ENCODE measurements at regions not wholly inside any gene's neighbourhood (a gene's known extent, or its start where the extent isn't known, plus 50 kb on each side); places are given as distances from the start of the nearest gene placed in this dataset.

DNA sequence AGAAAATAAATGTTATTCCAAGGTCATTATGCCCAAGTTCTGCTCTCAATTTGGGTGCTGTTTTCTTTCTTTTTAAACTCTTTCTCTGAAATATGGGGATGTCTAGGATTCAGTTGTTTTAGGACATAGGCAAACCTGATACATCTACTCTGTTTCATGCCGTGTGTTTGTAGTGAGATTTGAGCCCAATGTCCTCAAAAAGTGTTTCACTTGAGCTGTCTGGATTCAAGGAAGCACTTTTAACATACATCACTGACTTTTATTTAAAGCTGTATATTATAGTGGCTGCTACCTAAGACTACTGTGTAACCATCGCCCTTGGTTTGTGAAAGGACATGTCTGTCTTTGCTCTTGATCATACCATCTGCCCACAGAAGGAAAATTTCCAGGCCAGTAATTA, 709.3 kb upstream of the STXBP6 start:
- Histone ChIP-seq H3K4me3 (no peak overlapping the region), H3K4me1 (no peaks in the 10 kb centered on the region), H3K27ac (no peak overlapping the region), H3K36me3 (no peaks in the 10 kb centered on the region), H3K9me3 (no peaks in the 10 kb centered on the region), H3K27me3 (no peaks in the 10 kb centered on the region)
- no peak for TF ChIP-seq POLR2A (IDR thresholded peaks at IDR 0.05)
- TF ChIP-seq, protein P1, sequence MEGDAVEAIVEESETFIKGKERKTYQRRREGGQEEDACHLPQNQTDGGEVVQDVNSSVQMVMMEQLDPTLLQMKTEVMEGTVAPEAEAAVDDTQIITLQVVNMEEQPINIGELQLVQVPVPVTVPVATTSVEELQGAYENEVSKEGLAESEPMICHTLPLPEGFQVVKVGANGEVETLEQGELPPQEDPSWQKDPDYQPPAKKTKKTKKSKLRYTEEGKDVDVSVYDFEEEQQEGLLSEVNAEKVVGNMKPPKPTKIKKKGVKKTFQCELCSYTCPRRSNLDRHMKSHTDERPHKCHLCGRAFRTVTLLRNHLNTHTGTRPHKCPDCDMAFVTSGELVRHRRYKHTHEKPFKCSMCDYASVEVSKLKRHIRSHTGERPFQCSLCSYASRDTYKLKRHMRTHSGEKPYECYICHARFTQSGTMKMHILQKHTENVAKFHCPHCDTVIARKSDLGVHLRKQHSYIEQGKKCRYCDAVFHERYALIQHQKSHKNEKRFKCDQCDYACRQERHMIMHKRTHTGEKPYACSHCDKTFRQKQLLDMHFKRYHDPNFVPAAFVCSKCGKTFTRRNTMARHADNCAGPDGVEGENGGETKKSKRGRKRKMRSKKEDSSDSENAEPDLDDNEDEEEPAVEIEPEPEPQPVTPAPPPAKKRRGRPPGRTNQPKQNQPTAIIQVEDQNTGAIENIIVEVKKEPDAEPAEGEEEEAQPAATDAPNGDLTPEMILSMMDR (IDR thresholded peaks at IDR 0.05) = no peak
- intact Hi-C loops (cut with DNase I) = no loop called here
- ATAC-seq = no peak
- no peak for DNase-seq
- WGBS, 4 donors = 58 to 68% (median 61%) methylated on average over 2 of the region's 2 CpGs

GRCh38 chr14:25757364-25757763, 707.4 kb upstream of the STXBP6 start:
- H3K9me3 ChIP-seq = no peaks in the 10 kb centered on the region
- no peaks in the 10 kb centered on the region for H3K27me3 ChIP-seq
- DNase-seq (no peak), ATAC-seq (no peak)
- TF ChIP-seq, protein P1 (IDR thresholded peaks at IDR 0.05) = no peak
- TF ChIP-seq POLR2A (IDR thresholded peaks at IDR 0.05) = no peak
- no peak overlapping the region for H3K4me3 ChIP-seq
- no peaks in the 10 kb centered on the region for H3K36me3 ChIP-seq
- H3K4me1 ChIP-seq = no peaks in the 10 kb centered on the region
- WGBS, 4 donors = 61 to 70% (median 65%) methylated on average over 3 of the region's 3 CpGs
- no peak overlapping the region for H3K27ac ChIP-seq
- intact Hi-C loops (cut with DNase I) = no loop called here

DNA sequence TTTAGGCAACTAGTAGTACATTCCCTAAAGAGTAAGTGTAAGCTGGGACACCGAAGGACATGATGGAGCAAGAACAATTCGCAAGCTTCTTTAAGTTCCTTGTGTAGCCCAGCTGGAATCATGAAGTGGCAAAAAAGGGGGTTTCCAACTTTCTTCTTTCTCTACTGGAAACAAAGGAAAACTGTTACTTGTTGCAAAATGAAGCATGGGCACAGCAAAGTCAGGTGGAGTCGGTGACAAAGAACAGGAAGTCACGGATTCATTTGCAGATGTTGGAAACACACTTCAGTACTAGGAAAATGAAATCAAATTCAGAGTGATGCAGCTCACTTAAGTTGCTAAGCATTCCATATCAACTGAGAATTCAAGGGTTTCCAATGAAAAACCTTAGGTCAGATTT, 706.9 kb upstream of the STXBP6 start:
- Histone ChIP-seq H3K27ac (no peak overlapping the region), H3K4me3 (no peak overlapping the region), H3K4me1 (no peaks in the 10 kb centered on the region), H3K36me3 (no peaks in the 10 kb centered on the region), H3K9me3 (no peaks in the 10 kb centered on the region), H3K27me3 (no peaks in the 10 kb centered on the region)
- WGBS, 4 donors = 68 to 76% (median 70%) methylated on average over 4 of the region's 4 CpGs
- DNase-seq (no peak), ATAC-seq (no peak)
- TF ChIP-seq, protein P1 (IDR thresholded peaks at IDR 0.05) = no peak
- no peak for TF ChIP-seq POLR2A (IDR thresholded peaks at IDR 0.05)
- intact Hi-C loops (cut with DNase I) = no loop called here

GRCh38 chr14:25753130-25753529, 703.2 kb upstream of the STXBP6 start:
- no peak overlapping the region for H3K4me3 ChIP-seq

More at GRCh38 chr14:25753130-25753529, 703.2 kb upstream of the STXBP6 start:
- WGBS, 4 donors = 71 to 77% (median 73%) methylated on average over 4 of the region's 4 CpGs
- Histone ChIP-seq H3K9me3 (no peaks in the 10 kb centered on the region), H3K4me1 (no peaks in the 10 kb centered on the region), H3K36me3 (no peaks in the 10 kb centered on the region), H3K27me3 (no peaks in the 10 kb centered on the region), H3K27ac (no peak overlapping the region)
- no peak for DNase-seq
- no peak for ATAC-seq
- intact Hi-C loops (cut with DNase I) = no loop called here
- TF ChIP-seq, protein P1 (IDR thresholded peaks at IDR 0.05) = no peak
